OCI-LY1 (cell line): ENCODE measurements at regions not wholly inside any gene's neighbourhood (a gene's known extent, or its start where the extent isn't known, plus 50 kb on each side); places are given as distances from the start of the nearest gene placed in this dataset.

Source experiments
- H2AFZ ChIP-seq: fragments of 200-600 bp; sonication (generic), shearing (Covaris generic); 2 replicates; pipeline ENCODE4 v1.6.0; 2014; ENCODE audit warnings: antibody characterized with exemption, mild to moderate bottlenecking, low read length
- H3F3A ChIP-seq: fragments of 200-600 bp; sonication (generic), shearing (Covaris generic); 2 replicates; pipeline ENCODE4 v1.6.0; 2014; ENCODE audit warnings: mild to moderate bottlenecking, antibody characterized with exemption, low read length, moderate library complexity; ENCODE audit not compliant: insufficient read depth
- H3K27ac ChIP-seq: fragments of 200-600 bp; sonication (generic); 2 replicates; pipeline ENCODE4 v1.5.1; 2014; ENCODE audit warnings: low read length, mixed run types, mild to moderate bottlenecking, low read depth; ENCODE audit not compliant: poor library complexity, severe bottlenecking
- H3K27me3 ChIP-seq: fragments of 200-600 bp; sonication (generic); 2 replicates; pipeline ENCODE4 v1.6.0; 2014; ENCODE audit warnings: antibody characterized with exemption, mild to moderate bottlenecking, low read length, moderate library complexity; ENCODE audit not compliant: insufficient read depth
- H3K36me3 ChIP-seq: fragments of 200-600 bp; sonication (generic); 2 replicates; pipeline ENCODE4 v1.6.1; 2014; ENCODE audit warnings: mild to moderate bottlenecking, antibody characterized with exemption, low read length, moderate library complexity, mixed read lengths; ENCODE audit not compliant: insufficient read depth
- H3K4me1 ChIP-seq: fragments of 200-600 bp; sonication (generic); 2 replicates; pipeline ENCODE4 v1.5.1; 2014; ENCODE audit warnings: mild to moderate bottlenecking, low read length, moderate library complexity; ENCODE audit not compliant: insufficient read depth, severe bottlenecking
- H3K4me2 ChIP-seq: fragments of 200-600 bp; sonication (generic), shearing (Covaris generic); 2 replicates; pipeline ENCODE4 v1.6.1; 2014; ENCODE audit warnings: low read length
- H3K4me3 ChIP-seq: fragments of 200-600 bp; sonication (generic); 2 replicates; pipeline ENCODE4 v1.5.1; 2014; ENCODE audit warnings: low read length, low read depth, mild to moderate bottlenecking, mixed read lengths; ENCODE audit not compliant: poor library complexity, severe bottlenecking
- H3K79me2 ChIP-seq: fragments of 200-600 bp; shearing (Covaris generic); 2 replicates; pipeline ENCODE4 v1.6.1; 2016; ENCODE audit warnings: mixed run types, low read length, mixed read lengths; ENCODE audit not compliant: insufficient read depth
- H3K9ac ChIP-seq: fragments of 200-600 bp; sonication (generic), shearing (Covaris generic); 2 replicates; pipeline ENCODE4 v1.6.1; 2014; ENCODE audit warnings: mild to moderate bottlenecking, low read length, mixed read lengths
- H3K9me2 ChIP-seq: fragments of 200-600 bp; sonication (generic), shearing (Covaris generic); 2 replicates; pipeline ENCODE4 v1.6.1; 2014; ENCODE audit warnings: low read depth, mild to moderate bottlenecking, low read length, mixed read lengths
- H3K9me3 ChIP-seq: fragments of 200-600 bp; shearing (Covaris generic); 2 replicates; pipeline ENCODE4 v1.6.1; 2014; ENCODE audit warnings: low read length, mixed read lengths
- H4K20me1 ChIP-seq: fragments of 200-600 bp; sonication (generic), shearing (Covaris generic); 2 replicates; pipeline ENCODE4 v1.6.0; 2016; ENCODE audit warnings: mild to moderate bottlenecking, low read length; ENCODE audit not compliant: insufficient read depth
- CTCF ChIP-seq: fragments of 200-600 bp; sonication (generic), shearing (Covaris generic); IDR thresholded peaks from 2 replicates; pipeline ENCODE4 v1.5.1; 2017; ENCODE audit warnings: mild to moderate bottlenecking, antibody characterized with exemption, low read length, moderate library complexity, mixed read lengths
- EZH2 ChIP-seq: fragments of 200-600 bp; sonication (generic), shearing (Covaris generic); IDR thresholded peaks from 2 replicates; pipeline ENCODE4 v1.8.0; 2017; ENCODE audit warnings: borderline replicate concordance, mixed run types, mild to moderate bottlenecking, antibody characterized with exemption, low read length, moderate library complexity, mixed read lengths

- TF ChIP-seq CTCF (no peak), EZH2 (no peak)
- Histone ChIP-seq H3K4me3 (no peak overlapping the region), H3K4me1 (no peaks in the 10 kb centered on the region), H3K9me3 (no peaks in the 10 kb centered on the region), H4K20me1 (no peaks in the 10 kb centered on the region), H3F3A (no peaks in the 10 kb centered on the region), H2AFZ (no peak overlapping the region), H3K79me2 (no peaks in the 10 kb centered on the region), H3K27ac (no peak overlapping the region), H3K4me2 (no peak overlapping the region), H3K9me2 (no peaks in the 10 kb centered on the region), H3K36me3 (no peaks in the 10 kb centered on the region), H3K27me3 (0 out of 2 replicates have a peak, but pooled peaks cover 6% of the 10 kb centered on the region), H3K9ac (no peak overlapping the region)
Observed at GRCh38 chr6:169340395-169340794, 86.7 kb upstream of the THBS2 start.

- Histone ChIP-seq H3K79me2 (no peaks in the 10 kb centered on the region), H3K27me3 (0 out of 2 replicates have a peak, but pooled peaks cover 6% of the 10 kb centered on the region), H3K27ac (no peak overlapping the region), H4K20me1 (no peaks in the 10 kb centered on the region), H3K9me2 (no peaks in the 10 kb centered on the region), H3K4me3 (no peak overlapping the region), H3K9ac (no peak overlapping the region), H3K36me3 (no peaks in the 10 kb centered on the region), H3K9me3 (no peaks in the 10 kb centered on the region), H3F3A (no peaks in the 10 kb centered on the region), H3K4me1 (no peaks in the 10 kb centered on the region), H2AFZ (no peak overlapping the region), H3K4me2 (no peak overlapping the region)
- TF ChIP-seq CTCF (no peak), EZH2 (no peak)
Observed at GRCh38 chr6:169339731-169340309, 86.2 kb upstream of the THBS2 start.

- H3K9me2 ChIP-seq = no peaks in the 10 kb centered on the region
- H4K20me1 ChIP-seq = no peaks in the 10 kb centered on the region
- no peaks in the 10 kb centered on the region for H3K4me1 ChIP-seq
- TF ChIP-seq CTCF = no peak
- TF ChIP-seq EZH2 = no peak
- no peak overlapping the region for H3K9ac ChIP-seq
- H3K9me3 ChIP-seq = no peaks in the 10 kb centered on the region
- H3K27me3 ChIP-seq = 0 out of 2 replicates have a peak, but pooled peaks cover 6% of the 10 kb centered on the region
- H2AFZ ChIP-seq = no peak overlapping the region
- no peaks in the 10 kb centered on the region for H3K36me3 ChIP-seq
- H3F3A ChIP-seq = no peaks in the 10 kb centered on the region
- no peak overlapping the region for H3K27ac ChIP-seq
- no peaks in the 10 kb centered on the region for H3K79me2 ChIP-seq
- no peak overlapping the region for H3K4me3 ChIP-seq
- no peak overlapping the region for H3K4me2 ChIP-seq
Observed at GRCh38 chr6:169339025-169339424, 85.4 kb upstream of the THBS2 start.
